A204.1 (cell line): ENCODE measurements at regions not wholly inside any gene's neighbourhood (a gene's known extent, or its start where the extent isn't known, plus 50 kb on each side); places are given as distances from the start of the nearest gene placed in this dataset.
"Not testable (repeated sequence)": the region's sequence is repeated elsewhere in the genome, so short reads cannot be mapped to it uniquely, and the experiment has no call there.

Source experiments
- FAIRE-seq: peaks from 2 replicates; lab custom pipeline; 2012; peaks lifted over from hg19 to GRCh38; lab: Jason Lieb, UNC

DNA sequence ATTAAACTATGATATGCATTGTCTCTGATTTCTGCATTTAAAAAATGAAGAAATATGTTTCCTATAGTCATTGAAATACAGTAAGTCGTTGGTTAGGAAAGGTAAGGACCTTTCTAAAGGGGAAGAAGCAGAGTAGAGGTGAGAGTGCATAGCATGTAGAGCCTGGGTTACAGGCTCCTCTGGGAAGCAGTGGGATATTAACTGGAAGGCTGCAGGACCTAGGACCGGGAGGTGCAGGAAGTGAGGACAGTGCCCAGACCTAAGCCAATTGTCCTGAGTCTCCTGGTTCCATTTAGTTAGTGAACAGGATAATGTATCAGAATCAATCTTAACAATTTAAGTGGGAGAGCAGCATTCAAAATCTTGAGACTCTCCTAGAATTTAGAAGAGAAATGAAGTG is 237.1 kb upstream of the NUDT6 start:
- FAIRE-seq, result no peak

DNA sequence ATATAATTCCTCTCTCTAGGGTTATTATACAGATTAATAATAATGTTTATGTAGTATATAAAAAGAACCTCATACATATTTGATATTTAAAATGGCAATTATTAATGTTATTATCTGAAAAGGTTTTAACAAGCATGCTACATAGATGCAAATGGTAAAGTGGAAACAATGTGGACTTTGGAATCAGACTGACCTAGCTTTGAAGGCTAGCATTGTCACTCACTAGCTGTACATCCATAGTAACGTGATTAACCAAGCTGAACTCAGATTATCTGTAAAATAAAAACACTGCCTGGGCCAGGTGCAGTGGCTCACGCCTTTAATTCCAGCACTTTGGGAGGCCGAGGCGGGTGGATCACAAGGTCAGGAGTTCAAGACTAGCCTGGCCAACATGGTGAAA is 233.7 kb upstream of the SPRY1 start:
- FAIRE-seq, result no peak

DNA sequence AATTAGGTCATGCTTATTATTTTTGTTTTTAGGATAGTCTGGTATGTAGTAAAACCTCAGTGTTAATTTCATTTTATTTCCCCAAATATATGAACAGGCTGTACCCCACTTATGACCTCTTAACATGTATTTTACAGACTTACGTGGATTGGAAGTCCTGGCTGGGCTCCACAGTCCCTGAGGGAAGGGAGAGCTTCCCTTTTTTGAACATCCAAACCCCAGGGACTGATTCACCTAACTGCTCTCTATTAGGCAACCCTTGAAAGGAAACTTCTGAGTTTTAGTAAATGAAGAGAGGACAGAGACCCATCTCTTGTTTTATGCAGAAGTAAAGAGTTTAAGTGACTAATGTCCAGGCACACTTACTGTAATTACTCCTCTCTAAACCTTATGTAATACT is 233.1 kb upstream of the SPRY1 start:
- FAIRE-seq, result no peak

DNA sequence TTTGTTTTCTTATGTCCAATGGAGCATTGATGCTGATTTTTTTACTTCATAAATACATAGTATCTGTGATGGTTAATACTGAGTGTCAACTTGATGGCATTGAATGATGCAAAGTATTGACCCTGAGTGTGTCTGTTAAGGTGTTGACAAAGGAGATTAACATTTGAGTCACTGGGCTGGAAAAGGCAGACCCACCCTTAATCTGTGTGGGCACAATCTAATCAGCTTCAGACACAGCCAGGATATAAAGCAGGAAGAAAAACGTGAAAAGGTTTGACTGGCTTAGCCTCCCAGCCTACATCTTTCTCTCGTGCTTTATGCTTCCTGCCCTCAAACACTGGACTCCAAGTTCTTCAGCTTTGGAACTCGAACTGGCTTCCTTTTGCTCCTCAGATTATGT is 230.6 kb upstream of the SPRY1 start:
- FAIRE-seq, result no peak

DNA sequence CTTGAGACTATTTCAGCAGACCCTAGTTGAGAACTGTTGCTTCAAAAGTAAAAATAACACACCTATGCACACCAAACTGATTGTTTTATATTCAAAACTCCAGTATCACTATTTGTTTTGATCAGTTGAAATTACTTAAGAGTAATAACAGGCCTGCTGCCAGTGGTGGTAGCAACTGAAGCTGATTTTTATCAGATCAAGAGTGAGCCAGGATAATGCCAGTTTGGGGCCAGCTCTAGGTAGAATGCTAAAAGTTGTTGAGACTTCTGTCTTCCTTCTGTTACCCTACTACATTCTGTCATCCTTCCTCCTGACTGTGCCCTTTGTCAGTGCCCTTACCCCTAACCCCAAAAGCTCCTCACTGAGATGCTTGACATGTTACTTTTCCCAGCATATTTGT is 228.7 kb upstream of the SPRY1 start:
- no peak for FAIRE-seq

DNA sequence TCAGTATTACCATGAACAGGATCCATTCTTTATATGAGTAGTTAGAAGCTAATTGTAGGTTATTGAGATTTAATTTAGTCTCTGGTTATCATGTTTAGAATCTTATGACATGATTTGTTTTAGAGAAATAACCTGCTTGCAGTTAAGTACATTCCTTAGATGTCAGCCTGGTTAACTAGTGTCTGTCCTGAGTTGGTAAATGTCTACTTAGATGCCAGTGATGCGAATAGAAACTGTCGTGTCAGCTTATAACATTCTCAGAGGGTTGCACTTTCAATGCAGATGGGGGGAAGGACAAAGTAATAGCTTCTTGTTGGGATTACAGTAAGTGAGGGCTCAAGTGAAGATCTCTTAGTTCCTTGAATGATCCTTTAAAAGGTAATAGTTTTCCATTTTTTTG is 227.8 kb upstream of the SPRY1 start:
- no peak for FAIRE-seq

DNA sequence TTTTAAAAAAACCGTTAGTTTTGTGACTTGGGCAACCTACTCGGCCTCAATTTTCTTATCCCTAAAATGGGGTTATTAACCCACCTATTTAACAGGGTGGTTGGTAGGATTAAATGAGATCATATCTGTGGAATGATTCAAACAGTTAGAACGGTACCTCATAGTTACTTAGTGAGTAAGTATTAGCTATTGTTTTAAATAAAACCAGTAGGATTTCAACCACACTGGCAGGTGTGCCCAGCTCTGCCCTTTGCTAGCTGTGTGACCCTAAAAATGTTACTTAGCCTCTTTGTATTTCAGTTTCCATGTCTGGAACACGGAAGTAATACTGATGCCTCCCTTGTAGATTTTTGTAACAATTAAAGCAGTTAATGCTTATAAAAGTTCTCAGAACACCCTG is 225.8 kb upstream of the SPRY1 start:
- FAIRE-seq, result no peak

DNA sequence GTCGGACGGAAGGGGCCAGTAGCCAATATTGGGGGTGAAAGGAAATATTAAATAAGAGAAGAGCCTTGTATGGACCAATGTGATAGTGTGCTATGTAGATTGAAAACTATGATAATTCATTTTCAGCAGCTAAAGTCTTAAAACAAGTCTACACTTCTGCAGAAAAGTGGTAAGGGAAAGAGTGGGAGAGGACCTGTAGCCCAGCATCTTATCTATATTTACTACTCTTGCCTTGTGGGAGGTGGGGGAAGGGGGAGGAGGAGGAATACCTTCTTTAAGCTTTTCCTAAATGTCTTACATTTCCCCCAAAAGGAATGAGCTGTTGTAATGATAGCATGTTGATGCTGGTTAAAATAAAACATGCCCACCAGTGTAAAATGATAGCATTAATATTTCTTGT is 220.0 kb upstream of the SPRY1 start:
- FAIRE-seq, result no peak

DNA sequence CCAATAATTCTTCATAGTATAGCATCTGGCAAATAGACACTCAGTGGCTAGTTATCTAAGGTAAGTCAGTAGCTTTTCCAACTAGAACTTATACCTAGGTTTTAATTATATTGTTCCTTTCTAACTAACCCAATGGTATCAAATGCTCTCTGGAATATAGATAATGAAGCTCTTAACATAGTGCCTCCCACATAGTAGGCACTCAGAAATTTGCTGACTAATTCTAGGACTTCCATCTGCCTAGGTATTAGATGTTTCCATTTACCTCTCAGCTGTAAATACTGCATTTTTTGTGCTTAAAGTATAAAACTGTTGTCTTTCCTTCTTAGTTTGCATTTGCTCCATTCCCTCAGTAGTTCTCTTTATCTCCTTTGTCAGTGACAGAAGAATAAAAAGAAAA is 214.3 kb upstream of the SPRY1 start:
- no peak for FAIRE-seq

DNA sequence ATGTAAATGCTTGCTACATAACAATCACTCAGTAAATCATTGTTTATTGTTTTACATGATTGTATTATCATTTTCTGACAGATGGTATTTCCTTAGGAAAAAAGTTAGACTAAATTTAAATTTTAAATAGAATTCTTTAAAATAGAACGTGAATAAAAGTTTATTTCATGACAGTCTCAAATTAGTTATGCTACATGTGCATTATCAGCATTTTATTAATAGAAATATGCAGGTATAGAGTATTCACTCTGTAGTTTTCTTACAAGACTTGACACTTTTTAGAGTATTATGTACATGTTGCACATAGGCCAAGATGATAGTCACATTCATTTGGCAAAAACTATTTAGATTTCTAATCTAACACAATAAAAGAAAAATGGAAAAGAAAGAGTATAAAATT is 213.3 kb upstream of the SPRY1 start:
- peak; percentile 56 for FAIRE-seq

DNA sequence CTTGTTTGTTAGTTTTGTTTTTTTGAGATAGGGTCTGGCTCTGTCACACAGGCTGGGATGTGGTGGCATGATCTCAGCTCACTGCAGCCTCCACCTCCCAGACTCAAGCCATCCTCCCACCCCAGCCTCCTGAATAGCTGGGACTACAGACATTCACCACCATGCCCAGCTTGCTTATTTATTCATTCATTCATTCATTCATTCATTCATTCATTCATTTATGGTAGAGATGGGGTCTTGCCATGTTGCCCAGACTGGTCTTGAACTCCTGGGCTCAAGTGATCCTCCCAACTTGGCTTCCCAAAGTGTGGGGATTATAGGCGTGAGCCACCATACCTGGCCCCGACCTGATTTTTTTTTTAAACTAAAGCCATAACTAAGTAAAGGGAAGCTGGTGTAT is 212.8 kb upstream of the SPRY1 start:
- not testable (repeated sequence) for FAIRE-seq

DNA sequence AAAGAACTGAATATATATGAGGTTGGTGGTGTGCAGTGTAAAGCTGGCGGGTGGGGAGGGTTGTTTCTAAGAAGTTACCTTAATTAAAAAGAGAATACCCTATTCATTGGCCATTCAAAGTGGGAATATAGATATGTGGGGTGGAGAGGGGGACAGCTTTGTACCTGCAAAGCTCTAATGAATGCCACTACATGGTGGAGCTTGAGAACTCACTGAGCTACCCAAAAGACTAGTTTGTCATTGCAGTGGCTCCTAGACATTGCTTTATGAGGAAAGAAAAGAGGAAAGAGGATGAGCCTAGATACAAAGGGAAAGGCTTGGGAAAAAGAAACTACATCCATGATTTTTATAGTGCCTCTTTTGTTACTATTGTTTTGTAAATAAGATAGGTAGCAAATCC is 209.9 kb upstream of the SPRY1 start:
- FAIRE-seq, result no peak

DNA sequence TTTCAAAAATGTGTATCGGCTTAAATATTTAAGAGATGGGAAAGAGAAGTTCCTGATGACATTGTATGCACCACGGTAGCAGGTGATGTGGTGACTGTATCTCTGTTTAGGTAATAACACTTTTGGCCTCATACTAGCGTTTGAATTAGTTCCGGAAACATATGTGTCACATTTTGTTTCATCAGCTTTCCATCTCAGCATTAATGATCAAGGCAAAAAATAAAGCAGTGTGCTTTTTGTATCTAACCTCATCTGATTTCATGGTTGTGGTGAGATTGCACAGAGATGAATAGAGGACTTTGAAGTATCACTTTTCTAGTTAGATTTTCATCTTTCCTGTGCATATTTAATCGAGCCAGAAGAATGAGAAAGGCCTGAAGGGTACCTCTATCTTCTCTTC is 206.4 kb upstream of the SPRY1 start:
- FAIRE-seq, result no peak

DNA sequence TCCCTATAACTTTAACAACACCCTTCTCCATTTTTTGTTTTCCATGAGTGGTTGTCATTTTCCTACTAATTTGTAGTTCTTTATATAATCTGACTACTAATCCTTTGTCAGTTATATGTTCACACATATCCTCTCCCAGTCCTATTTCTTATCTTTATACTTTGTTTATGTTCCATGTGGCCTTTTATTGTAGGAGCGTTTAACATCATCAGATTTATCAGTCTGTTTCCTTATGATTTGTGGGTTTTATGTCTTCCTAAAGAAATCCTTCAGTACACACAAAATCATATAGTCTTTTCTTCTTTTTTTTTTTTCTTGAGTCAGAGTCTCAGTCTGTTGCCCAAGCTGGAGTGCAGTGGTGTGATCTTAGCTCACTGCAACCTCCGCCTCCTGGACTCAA is 204.9 kb upstream of the SPRY1 start:
- FAIRE-seq, result no peak

DNA sequence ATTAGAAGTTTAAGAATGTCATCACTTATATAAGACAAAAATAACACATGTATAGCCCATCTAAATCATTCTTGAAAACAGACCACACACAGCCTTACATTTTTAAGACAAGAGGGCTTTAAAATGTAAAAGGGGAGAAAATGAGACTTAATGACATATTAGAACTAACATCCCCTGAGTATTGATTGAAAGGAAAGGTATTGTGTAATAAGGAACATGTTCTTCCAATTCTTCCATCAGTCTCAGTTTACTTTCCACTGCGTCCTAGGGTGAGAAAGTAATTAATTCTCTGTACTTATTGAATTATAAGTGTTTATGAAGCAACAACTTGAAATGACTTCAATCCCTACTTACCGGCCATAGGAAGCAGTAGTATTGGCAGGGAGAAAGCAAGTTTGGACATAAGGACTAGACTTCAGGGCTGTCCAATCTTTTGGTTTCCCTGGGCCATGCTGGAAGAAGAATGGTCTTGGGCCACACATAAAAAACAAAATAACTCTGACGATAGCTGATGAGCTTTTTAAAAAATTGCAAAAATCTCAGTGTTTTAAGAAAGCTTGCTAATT is 202.7 kb upstream of the SPRY1 start:
- no peak for FAIRE-seq

DNA sequence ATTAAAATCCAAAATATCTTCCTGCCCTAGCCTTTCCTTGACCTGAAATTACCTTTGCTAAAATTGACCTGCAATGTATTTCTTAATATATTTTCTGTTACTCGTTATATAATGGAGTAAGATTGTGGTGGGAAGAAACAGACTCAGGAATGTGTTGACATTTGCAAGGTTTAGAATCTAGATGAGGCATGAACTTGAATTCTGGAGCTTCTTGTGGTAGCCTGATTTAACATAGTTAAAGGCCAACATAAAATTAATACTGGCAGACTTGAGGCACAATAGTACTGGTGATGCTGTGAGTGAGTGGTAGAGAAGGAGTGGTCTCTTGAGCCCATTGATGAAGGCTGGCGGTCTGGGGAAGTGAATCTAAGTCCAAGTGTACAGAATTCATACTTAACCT is 197.9 kb upstream of the SPRY1 start:
- no peak for FAIRE-seq

DNA sequence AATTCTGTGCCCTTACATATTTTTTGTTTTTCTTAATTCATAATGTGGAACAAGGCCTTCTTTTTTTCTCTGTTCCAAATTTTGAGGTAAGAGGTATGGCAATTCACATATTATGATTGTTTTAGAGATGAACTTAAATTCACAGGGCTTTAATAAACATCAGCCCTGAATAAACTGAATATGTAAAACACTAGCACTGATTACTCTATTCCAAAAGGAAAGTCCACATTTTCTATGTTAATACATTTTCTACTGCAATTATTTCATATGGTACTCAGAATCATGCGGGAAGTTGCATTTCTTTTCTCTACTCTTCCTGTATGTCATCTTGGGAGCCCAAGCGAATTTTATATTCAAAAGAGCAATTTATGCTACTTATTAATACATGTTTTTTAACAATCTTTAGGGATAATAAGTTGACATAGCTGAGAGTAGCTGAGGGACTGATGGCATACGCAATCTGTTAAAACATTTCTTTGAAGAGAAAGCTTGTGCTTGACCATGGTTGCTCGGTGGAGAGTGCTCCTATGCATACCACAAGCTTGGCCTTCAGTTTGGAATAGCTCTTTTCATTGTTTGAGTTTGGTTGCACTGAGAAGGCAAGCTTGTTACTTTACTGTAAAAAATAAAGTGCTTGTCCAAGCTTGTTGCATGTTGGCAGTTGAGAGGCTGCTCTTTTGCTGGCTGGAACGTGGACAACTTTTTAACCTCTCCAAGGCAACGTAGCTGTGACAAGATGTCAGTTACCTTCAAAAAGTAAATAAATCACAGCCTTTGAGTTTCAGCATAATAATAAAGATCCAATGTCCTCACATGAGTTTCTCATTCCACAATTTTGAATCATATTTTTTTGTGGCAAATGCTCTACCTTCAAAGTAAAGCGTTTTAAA is 196.3 kb upstream of the SPRY1 start:
- FAIRE-seq, result no peak

DNA sequence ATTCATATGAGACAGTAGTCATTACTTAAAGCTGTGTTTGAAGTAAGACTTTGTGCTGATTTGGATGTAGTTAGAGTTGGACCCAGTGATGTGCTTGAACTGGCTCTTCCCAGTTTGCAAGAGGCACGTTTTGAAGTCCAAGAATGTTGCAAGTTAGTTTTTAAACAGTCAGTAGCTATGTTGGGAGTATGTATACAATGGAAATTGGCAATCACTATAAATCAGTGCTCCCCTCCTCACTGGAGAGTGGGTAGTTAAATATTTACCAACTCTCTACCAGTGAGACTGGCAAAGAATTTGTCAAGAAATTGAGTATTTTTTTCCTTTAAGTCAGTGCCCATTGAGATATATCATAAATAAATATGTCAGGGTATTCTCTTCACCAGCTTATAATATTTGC is 191.9 kb upstream of the SPRY1 start:
- no peak for FAIRE-seq

DNA sequence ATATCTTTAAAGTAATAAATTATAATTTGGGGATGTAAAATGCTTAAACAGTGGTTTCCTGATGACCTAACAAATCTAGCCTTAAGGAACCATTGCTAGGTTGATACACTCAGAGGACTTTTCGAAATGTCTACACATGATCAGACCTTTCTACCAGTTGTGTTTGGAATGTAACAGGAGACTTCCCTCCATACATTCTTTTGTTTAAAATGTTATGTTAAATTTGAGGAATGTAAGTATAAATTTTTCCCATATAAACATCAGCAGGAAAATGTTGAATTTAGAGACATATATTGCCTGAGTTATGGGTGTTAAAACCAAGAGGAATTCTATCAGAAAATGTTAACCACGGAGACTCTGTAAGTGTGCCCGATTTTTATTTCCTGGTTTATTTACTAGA is 190.6 kb upstream of the SPRY1 start:
- FAIRE-seq, result no peak

DNA sequence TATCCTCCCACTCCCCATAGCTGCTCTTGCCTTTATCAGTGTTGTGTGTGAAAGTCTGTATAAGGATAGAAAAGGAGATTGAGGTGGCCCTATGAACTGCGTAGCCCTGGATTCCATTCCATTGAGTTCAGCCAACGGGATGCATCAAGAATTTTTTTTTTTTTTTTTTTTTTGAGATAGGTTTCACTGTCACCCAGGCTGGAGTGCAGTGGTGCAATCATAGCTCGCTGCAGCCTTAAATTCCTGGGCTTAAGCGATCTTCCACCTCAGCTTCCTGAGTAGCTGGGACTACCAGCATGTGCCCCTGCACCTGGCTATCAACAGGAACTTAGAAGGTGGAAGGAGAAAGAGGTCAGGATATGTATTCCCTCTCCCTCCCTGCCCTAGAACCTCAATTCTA is 187.2 kb upstream of the SPRY1 start:
- FAIRE-seq, result no peak

DNA sequence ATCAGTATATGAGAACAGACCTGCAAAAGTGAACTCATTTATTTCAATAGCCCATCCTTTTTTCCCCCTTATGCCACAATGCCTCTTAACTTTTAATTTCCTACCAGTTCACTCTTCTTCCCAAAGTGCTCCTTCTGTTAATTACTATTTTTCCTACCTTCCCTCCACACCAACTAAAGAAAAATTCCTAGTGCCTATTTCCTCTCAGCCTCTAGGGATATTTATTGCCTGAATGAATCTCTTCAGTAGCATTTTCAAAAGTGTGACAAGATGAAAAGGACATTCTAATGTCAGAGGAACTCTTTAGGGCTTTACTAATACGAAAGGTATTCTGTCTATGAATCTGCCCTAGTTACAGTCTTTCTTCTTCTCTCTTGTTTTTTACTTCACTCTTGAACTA is 181.1 kb upstream of the SPRY1 start:
- no peak for FAIRE-seq

DNA sequence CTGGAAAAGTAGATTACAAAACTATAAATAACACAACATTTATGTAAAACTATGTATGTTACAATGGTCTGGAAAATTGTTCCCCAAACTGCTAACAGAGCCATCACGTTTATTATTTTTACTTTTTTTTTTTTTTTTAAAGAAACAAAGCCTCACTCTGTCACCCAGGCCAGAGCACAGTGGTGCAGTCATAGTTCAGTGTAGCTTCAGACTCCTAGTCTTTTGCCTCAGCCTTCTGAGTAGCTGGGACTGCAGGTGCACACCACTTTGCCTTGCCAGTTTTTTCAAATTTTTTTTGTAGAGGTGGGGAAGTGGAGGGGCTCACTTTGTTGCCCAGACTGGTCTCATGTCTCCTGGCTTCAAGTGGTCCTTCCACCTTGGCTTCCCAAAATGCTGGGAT is 180.1 kb upstream of the SPRY1 start:
- FAIRE-seq, result no peak

DNA sequence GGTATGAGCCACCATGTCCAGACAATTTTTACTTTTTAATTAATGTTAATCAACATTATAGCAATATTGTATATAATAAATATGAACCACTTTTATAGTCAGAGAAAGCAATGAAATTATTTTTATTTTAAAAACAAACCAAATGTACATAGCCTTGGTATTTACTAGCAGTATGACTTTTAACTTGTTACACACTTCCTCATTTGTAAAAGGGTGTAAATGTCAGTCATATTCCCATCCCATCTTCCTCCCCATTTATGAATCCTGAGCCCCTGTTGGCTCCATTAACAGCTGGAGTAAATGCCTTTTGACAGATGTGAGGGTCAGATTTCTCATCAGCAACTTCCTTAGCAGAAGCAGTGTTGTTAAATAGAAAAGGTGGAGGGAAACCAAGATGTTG is 179.6 kb upstream of the SPRY1 start:
- FAIRE-seq, result no peak

DNA sequence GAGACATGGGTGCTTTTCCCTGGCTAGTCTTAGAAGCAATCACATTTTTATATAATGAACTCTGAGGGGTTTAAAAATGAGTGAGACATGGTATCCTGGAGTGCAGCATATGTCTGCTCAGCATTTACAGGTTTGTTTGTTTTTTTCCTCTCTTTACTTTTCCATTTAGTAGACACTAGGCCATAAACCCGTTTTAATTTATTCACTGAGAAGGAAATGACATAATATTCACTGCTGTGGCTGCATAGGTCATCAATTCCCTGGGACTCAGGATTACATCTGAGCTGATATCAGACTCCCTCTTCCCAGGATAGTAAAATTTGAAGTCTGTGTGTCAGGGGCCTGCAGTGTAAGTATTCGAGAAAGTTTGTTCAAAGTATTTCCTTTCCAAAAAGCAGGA is 178.9 kb upstream of the SPRY1 start:
- no peak for FAIRE-seq
